SK-N-SH (cell line): ENCODE measurements at regions not wholly inside any gene's neighbourhood (a gene's known extent, or its start where the extent isn't known, plus 50 kb on each side); places are given as distances from the start of the nearest gene placed in this dataset.

Experiments
- CTCF ChIP-seq: fragments of 200-600 bp; sonication (generic); IDR thresholded peaks from 2 replicates; pipeline ENCODE4 v1.6.1; 2017; ENCODE audit warnings: antibody characterized with exemption, mild to moderate bottlenecking, moderate library complexity
- EP300 ChIP-seq, 2 experiments: IDR thresholded peaks; 2 replicates each; pipeline versions ENCODE4 v1.4.0 to v1.6.1; 2012; ENCODE audit warnings: borderline replicate concordance in 1 of 2, low read depth in 1 of 2, low read length in 1 of 2
- IRF3 ChIP-seq: fragments of 150-350 bp; IDR thresholded peaks from 2 replicates; pipeline ENCODE4 v1.6.1; 2016; ENCODE audit warnings: mild to moderate bottlenecking, low read depth, low read length
- MAX ChIP-seq: IDR thresholded peaks from 2 replicates; pipeline ENCODE4 v1.4.0; 2012; ENCODE audit warnings: low read depth

- TF ChIP-seq EP300 (IDR thresholded peaks at IDR 0.05; ENCODE audit: borderline replicate concordance in 1 of 2, low read depth in 1 of 2, low read length in 1 of 2) (no peak), CTCF (no peak), MAX (no peak), IRF3 (no peak)
Observed at GRCh38 chr16:54381601-54382313, 95.2 kb upstream of the IRX3 start.
